ENCODE measurements at regions not wholly inside any gene's neighbourhood (a gene's known extent, or its start where the extent isn't known, plus 50 kb on each side); places are given as distances from the start of the nearest gene placed in this dataset.

DNA sequence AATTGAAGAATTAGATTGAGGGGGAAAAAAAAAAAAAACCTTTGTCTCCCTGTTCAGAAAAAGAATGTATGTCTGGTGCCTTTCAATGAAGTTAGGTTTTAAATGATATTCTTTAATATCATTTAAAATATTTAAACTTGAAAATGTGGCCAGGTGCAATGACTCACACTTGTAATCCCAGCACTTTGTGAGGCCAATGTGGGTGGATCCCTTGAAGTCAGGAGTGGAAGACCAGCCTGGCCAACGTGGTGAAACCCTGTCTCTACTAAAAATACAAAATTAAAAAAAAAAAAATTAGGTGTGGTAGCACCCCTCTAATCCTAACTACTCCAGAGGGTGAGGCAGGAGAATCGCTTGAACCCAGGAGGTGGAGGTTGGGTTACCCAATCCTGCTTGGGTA, 111.1 kb upstream of the RASA1 start:
- Histone ChIP-seq H3K36me3 (ENCODE audit: control insufficient read depth, low read length) (no peaks in the 10 kb centered on the region), H3K9me2 (replicated peaks; ENCODE audit: control insufficient read depth, low read length) (no peaks in the 10 kb centered on the region), H3K4me3 (ENCODE audit: low read length) (no peak overlapping the region), H3K79me2 (ENCODE audit: control insufficient read depth, low read length) (no peaks in the 10 kb centered on the region), H3K4me2 (ENCODE audit: low read length) (no peak overlapping the region), H3K9me3 (ENCODE audit: control insufficient read depth, insufficient read depth, low read length) (no peaks in the 10 kb centered on the region), H4K20me1 (ENCODE audit: control insufficient read depth, insufficient read depth, low read depth, low read length) (no peaks in the 10 kb centered on the region), H3F3A (ENCODE audit: control insufficient read depth, insufficient read depth) (no peaks in the 10 kb centered on the region), H3K27me3 (ENCODE audit: control insufficient read depth, low read length) (no peaks in the 10 kb centered on the region), H3K27ac (ENCODE audit: low read depth, low read length) (no peak overlapping the region), H3K4me1 (ENCODE audit: control insufficient read depth, low read length) (no peaks in the 10 kb centered on the region)
- TF ChIP-seq, protein P1, sequence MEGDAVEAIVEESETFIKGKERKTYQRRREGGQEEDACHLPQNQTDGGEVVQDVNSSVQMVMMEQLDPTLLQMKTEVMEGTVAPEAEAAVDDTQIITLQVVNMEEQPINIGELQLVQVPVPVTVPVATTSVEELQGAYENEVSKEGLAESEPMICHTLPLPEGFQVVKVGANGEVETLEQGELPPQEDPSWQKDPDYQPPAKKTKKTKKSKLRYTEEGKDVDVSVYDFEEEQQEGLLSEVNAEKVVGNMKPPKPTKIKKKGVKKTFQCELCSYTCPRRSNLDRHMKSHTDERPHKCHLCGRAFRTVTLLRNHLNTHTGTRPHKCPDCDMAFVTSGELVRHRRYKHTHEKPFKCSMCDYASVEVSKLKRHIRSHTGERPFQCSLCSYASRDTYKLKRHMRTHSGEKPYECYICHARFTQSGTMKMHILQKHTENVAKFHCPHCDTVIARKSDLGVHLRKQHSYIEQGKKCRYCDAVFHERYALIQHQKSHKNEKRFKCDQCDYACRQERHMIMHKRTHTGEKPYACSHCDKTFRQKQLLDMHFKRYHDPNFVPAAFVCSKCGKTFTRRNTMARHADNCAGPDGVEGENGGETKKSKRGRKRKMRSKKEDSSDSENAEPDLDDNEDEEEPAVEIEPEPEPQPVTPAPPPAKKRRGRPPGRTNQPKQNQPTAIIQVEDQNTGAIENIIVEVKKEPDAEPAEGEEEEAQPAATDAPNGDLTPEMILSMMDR (IDR thresholded peaks at IDR 0.05; ENCODE audit: low read depth, low read length, poor library complexity, severe bottlenecking) = no peak
- no peak for TF ChIP-seq EZH2phosphoT487 (IDR thresholded peaks at IDR 0.05; ENCODE audit: borderline replicate concordance, low read length)

DNA sequence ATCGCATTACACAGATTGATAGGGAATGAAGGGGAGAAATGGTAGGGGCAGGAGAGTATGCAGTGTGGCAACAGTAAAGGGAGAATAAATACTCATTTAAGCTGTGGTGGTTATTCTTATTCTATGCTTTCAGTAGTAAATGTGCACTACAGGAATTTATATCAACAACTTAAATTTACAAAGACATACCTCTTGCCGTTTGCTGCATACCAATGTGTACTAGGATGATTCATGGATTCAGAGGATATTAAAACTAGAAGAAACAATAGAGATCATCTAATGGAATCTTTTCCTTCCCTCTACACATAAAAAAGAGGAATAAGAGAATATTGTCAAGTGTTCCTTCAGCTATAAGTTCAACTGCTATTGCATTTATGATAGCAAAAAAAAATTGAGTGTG, 103.3 kb upstream of the RASA1 start:
- no peak overlapping the region for H3K27ac ChIP-seq (ENCODE audit: low read depth, low read length)
- H3K79me2 ChIP-seq (ENCODE audit: control insufficient read depth, low read length) = no peaks in the 10 kb centered on the region
- no peak overlapping the region for H3K4me3 ChIP-seq (ENCODE audit: low read length)
- H3K36me3 ChIP-seq (ENCODE audit: control insufficient read depth, low read length) = no peaks in the 10 kb centered on the region
- no peaks in the 10 kb centered on the region for H3K9me3 ChIP-seq (ENCODE audit: control insufficient read depth, insufficient read depth, low read length)
- no peaks in the 10 kb centered on the region for H4K20me1 ChIP-seq (ENCODE audit: control insufficient read depth, insufficient read depth, low read depth, low read length)
- TF ChIP-seq, protein P1 (IDR thresholded peaks at IDR 0.05; ENCODE audit: low read depth, low read length, poor library complexity, severe bottlenecking) = no peak
- TF ChIP-seq EZH2phosphoT487 (IDR thresholded peaks at IDR 0.05; ENCODE audit: borderline replicate concordance, low read length) = no peak
- H3K4me1 ChIP-seq (ENCODE audit: control insufficient read depth, low read length) = no peaks in the 10 kb centered on the region
- H3K27me3 ChIP-seq (ENCODE audit: control insufficient read depth, low read length) = no peaks in the 10 kb centered on the region
- H3K9me2 ChIP-seq (replicated peaks; ENCODE audit: control insufficient read depth, low read length) = no peaks in the 10 kb centered on the region
- no peaks in the 10 kb centered on the region for H3F3A ChIP-seq (ENCODE audit: control insufficient read depth, insufficient read depth)
- H3K4me2 ChIP-seq (ENCODE audit: low read length) = no peak overlapping the region

DNA sequence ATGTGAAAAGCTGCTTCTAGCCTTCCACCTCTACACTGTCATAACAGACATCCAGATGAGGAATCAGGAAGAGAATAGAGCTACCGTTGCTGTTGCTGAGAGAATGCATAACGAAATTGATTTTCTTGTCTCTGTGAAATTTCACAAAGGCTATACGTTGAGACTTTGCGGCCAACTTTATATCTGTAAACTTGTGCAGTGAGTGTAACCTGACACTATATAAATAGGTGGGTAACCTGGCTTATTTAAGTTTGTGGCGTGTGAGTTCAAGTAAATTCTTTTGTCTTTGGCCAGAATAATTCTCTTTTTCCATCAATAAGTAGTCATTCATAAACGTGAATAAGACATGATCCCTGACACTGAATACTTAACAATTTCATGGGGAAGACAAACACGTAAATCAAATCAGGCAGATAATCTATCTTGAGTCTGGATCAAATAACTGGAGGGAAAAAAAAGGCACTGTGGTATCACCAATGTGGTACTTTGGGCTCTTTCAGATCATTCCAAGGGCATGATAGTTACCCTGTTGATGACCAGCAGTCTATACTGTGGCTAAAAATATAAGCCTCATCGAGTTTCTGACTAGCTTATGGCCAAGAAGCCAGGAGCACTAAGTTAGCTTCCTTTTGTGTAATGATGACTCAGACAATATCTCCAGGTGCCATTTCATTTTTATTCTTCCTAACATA, 98.2 kb upstream of the RASA1 start:
- no peak overlapping the region for H3K27ac ChIP-seq (ENCODE audit: low read depth, low read length)
- no peaks in the 10 kb centered on the region for H3K9me2 ChIP-seq (replicated peaks; ENCODE audit: control insufficient read depth, low read length)
- H3K79me2 ChIP-seq (ENCODE audit: control insufficient read depth, low read length) = no peaks in the 10 kb centered on the region
- H3K4me2 ChIP-seq (ENCODE audit: low read length) = no peak overlapping the region
- TF ChIP-seq, protein P1 (IDR thresholded peaks at IDR 0.05; ENCODE audit: low read depth, low read length, poor library complexity, severe bottlenecking) = no peak
- no peak for TF ChIP-seq EZH2phosphoT487 (IDR thresholded peaks at IDR 0.05; ENCODE audit: borderline replicate concordance, low read length)
- H3K36me3 ChIP-seq (ENCODE audit: control insufficient read depth, low read length) = no peaks in the 10 kb centered on the region
- H3K27me3 ChIP-seq (ENCODE audit: control insufficient read depth, low read length) = no peaks in the 10 kb centered on the region
- H4K20me1 ChIP-seq (ENCODE audit: control insufficient read depth, insufficient read depth, low read depth, low read length) = no peaks in the 10 kb centered on the region
- H3K9me3 ChIP-seq (ENCODE audit: control insufficient read depth, insufficient read depth, low read length) = no peaks in the 10 kb centered on the region
- H3K4me3 ChIP-seq (ENCODE audit: low read length) = no peak overlapping the region
- H3K4me1 ChIP-seq (ENCODE audit: control insufficient read depth, low read length) = no peaks in the 10 kb centered on the region
- H3F3A ChIP-seq (ENCODE audit: control insufficient read depth, insufficient read depth) = no peaks in the 10 kb centered on the region
